SKM-1 (cell line): ENCODE measurements at regions not wholly inside any gene's neighbourhood (a gene's known extent, or its start where the extent isn't known, plus 50 kb on each side); places are given as distances from the start of the nearest gene placed in this dataset.

Experiments used
- DNase-seq: peaks from one replicate; lab custom pipeline; 2025; ENCODE audit not compliant: unreplicated experiment; lab: John Stamatoyannopoulos, UW

DNA sequence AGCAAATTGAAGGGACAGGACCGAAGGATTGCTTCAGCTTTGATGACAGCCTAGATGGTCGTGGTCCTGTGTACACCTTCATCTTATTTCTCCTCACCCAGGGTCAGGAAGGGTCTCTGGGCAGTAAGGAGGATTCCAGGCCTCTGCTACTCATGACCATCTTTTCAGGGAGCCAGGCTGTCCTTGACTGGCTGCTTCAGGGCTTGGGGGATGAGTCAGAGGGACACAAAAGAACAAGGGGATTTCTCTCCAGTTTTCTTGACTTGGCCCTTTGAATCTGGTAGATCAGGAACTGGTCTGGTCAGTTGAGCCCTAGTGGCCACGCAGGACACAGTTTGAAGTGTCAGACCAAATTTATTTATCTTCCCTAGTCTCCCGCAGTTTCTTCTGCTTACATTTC is 402.1 kb upstream of the CHD6 start:
- DNase-seq, result no peak

DNA sequence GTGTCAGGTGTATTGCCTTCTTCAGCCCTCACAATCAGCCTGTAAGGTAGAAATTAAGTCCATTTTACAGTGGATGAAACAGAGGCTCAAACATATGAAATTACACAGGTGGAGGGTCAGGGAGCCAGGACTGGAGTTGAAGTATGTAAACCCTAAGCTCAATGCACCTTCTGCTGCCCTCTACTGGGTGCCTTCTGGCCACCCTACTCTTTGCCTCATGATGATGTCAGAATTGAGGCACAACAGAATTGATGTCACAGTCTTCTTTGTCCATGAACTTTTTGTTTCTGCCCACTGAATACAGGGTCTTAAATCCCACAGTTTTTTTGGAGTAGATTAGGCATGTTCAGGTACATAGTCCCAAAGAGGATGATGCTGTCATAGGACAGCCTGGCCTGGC is 400.8 kb upstream of the CHD6 start:
- no peak for DNase-seq

DNA sequence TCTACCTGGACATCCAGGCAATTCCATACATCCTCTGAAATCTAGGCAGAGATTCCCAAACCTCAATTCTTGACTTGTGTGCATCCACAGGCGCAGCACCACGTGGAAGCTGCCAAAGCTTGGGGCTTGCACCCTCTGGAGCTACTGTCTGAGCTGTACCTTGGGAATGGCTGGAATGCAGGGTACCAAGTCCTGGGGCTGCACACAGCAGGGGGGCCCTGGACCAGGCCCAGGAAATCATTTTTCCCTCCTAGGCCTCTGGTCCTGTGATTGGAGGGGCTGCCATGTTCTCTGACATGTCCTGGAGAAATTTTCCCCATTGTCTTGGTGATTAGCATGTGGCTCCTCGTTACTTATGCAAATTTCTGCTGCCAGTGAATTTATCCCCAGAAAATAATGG is 391.9 kb upstream of the CHD6 start:
- DNase-seq, result no peak

DNA sequence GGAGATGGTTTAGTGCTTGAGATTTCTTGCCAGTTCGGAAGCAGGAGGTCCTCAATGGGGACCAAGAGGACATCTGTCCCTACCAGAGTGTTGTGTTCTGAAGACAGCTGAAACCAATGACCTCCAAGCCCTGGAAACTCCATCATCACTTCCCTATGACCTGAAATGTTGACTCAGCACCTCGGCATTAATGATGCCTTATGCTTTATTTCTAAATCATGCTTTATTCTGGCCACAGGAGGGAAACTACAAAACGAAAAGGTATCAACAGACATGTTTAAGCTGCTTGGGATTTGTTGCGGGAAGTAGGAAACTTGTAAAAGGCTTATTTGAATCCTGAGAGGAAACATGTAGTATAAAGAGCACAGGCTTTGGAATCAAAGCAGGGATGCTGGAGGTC is 389.1 kb upstream of the CHD6 start:
- DNase-seq, result no peak

DNA sequence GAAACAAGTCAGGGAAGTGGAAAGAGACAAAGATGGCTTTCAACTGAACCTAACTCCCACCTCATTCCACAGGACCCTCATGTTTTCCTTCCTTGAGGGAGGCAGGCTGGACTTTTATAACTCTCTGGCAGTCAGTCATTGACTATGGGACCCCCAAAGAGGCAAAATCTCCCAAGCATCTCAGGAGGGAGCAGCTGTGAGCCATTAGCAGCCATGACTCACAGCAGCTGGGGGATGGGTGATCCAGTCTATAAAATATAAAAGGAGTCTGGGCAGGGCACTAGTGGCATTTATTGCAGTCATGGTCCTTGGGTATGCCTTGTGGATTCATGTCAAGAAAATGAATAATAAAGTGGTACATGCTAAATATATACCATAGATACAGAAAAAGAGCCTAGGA is 387.0 kb upstream of the CHD6 start:
- no peak for DNase-seq

DNA sequence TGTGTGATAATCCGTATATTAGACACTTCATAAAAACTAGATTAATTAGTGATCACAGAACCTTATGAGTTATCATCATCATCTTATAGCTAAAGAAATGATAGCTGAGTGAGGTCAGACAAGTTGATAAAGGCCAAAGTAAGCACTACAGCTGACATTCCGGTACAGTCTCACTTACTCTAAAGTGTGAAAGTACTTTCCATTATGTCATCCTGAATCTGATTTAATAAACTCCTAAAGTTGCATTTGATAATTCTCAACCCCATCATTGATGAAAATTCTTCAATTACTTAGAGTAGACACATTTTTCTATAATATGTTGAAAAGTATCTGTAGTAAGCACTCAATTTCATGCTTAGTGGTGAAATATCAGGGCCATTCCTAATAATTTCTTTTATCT is 385.2 kb upstream of the CHD6 start:
- no peak for DNase-seq

DNA sequence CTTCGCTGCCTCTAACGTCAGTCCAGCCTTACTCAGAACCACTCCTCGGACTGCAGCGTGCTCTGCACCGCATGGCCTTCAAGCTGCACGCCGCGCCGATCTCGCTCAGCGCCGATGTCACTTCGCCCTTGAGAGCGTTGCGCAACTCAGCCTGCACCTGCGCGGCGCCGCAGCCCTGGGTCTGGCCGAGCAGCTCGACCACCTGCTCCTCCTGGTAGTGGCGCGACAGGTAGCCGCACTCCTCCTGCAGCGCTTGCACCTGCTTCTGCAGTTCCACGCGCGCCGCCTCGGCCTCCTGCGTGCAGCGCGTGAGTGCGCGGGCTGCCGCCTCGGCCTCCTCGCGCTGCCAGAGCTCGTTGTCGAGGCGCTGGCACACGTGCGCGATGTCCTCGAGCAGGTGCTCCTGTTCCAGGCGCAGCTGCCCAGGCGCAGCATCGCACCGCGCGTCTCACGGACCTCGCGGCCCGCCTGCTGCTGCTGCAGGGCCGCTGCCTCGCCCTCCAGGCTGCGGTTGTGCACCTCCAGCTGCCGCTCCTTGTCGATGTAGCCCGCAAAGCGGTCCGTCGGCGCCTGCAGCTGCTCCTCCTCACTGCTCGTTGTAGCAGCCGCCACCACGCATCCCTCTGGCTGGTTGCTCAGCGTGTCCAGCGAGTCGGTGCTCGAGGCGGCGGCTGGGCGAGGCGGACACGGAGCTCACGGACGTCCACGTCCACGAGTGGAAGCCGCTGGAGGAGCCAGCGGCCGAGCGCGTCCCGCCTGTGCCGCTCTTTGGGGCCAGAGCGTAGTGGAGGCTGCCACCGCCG is 380.6 kb upstream of the CHD6 start:
- DNase-seq, result no peak

DNA sequence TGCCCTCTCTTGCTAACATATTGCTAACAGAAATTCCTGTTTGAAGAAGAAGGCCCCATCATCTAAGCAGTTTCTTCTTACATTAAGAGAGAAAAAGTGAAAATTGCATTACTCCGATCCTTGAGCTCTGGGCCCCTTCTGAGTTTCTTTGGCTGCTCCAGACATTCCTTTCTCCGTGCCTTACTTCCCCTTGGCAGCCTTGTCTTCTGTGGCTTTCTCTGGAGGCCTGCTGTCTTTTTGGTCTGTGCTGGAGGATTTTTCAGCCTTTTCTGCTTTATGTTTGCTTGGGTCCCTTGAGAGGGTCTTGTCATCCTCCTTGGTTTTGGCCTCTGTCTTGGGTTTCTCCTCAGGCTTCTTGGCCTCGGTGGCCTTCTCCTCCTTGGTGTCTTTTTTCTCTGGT is 378.8 kb upstream of the CHD6 start:
- no peak for DNase-seq

DNA sequence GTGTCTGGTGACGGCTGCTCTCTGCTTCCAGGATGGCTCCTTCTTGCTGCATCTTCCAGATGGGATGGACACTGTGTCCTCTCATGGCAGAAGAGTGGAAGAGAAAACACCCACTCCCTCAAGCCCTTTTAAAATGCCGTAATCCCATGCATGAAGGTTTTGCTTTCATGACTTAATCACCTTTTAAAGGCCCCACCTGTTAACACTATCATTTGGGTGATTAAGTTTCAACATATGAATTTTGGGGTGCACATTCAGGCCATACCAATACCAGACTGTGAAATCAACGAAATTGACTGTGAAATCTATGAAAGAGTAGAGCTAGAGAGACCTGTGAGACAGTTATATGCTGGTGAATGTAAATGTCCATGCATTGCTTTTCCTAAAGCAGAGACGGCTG is 374.3 kb upstream of the CHD6 start:
- DNase-seq, result no peak

DNA sequence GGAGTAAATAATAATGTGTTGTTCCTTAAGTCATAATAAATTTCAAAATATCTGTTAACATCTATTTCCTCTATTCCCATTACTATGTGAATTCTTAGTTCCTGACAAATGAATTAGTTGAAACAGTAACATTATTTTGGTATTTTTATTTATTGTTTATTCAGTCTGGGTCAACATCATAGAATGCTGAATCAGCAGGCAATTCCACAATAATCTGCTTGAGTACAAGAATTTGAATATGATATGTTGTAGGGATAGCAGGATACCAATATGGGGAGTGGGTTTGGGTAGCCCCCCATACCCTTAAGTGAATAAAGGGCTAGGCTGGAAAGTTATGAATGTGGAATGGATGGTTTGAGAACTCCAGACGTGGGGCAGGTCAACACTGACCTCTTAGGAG is 373.2 kb upstream of the CHD6 start:
- no peak for DNase-seq

DNA sequence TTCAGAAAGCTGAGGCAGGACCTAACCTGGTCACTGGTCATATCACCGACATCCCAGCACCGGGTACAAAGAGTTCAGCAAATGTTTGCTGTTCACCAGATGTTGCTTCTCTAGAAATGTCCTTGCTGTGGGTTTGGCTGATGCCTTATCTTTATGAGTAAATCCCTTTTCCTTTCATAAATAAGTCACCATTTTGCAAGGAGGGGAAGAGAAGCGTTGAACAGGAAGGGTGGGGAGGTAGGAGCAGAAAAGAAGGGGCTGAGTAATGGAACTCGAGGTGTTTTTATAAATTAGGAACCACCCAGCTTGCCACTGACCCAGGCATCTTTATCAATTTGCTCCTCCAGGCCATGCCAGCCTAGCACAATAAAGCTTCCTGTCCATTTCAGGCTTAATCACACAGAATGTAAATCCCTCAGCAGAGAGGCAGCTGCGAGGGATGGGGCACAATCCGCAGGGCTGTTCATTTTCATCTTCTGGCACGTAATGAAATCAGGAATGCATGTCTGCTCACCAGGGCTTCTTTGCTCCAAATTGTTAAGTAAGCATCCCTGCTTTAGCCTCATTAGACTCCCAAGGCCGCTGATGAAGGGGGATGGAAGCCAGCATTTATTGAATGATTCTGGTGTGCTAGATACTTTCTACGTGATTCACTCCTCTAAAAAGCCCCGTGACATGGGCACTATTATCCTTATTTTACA is 371.9 kb upstream of the CHD6 start:
- DNase-seq, result no peak

DNA sequence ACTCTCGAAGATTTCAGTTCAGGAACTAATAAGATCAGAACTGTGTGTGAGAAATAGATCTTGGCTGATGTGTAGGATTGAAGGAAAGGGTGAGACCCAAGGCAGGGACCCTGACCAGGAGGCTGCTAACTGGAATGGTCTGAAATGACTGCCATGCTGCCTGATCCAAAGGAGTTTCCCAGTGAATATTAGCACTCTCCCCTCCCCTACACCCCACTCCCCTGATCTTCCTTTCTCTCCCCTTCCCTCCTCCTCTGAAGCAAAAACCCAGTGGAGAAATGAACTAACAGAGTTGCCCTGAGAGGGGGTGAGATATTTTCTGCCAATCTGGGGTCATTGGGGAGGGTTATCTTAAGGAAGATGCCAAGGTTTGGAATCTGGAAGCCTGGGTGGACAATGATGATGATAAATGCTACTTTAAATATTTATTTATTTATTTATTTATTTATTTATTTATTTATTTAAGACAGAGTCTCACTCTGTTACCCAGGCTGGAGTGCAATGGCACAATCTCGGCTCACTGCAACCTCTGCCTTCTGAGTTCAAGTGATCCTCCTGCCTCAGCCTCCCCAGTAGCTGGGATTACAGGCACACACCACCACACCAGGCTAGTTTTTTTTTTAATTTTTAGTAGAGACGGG is 371.0 kb upstream of the CHD6 start:
- no peak for DNase-seq

DNA sequence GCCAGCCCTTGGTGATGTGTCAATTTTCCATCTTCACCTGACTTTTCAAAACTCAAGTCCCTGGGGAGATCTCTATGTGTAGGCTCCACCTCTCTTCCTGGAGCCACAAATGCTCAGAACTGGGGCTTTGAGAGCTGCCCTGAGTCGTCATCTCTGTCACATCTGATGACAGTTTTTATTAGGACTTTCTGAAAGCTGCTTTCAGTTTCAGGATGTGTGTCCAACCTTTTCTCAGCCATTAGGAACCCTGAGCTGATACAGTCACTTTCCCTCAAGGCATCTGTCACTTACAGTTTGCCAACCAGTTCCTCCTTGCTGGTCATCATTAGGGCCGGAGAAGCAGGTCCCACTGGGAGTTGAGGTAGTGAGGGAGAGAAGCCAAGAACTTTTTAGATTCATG is 365.9 kb upstream of the CHD6 start:
- no peak for DNase-seq

DNA sequence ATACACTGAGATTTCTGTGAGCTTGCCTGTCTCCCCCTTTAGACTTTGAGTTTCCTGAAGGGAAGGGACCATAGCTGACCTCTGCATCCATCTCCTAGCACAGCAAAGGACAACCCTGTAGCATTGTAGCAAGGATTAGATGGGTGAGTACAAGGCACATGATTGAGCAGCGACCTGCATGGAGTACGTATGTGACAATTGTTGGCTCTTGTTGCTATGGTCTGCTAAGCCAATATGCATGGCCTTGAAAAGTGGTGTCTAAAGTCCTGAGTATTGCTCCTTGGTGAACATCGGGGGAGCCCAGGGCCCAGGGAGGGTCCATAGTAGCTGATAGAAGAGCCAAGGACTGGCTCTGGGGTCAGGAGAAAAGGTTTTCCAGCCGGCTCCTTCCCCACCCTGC is 365.0 kb upstream of the CHD6 start:
- no peak for DNase-seq

DNA sequence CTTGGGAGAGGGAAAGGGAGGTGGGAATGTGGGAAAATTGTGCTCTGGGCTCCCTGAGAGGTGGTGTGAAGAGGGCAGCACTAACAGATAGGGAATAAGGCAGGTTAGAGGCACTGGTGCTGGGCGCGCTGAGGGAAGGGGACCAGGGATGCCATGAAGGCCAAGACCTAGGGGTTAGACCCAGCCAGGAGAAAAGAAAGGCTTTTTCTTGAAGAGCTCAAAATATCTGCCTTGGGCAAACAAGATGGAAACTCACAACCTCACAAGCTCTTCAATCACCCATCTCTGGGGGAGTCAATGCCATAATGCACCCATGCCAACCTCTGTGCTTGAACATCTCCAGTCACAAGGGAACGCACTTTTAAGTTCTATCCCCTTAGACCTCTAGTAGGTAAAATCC is 363.6 kb upstream of the CHD6 start:
- no peak for DNase-seq

DNA sequence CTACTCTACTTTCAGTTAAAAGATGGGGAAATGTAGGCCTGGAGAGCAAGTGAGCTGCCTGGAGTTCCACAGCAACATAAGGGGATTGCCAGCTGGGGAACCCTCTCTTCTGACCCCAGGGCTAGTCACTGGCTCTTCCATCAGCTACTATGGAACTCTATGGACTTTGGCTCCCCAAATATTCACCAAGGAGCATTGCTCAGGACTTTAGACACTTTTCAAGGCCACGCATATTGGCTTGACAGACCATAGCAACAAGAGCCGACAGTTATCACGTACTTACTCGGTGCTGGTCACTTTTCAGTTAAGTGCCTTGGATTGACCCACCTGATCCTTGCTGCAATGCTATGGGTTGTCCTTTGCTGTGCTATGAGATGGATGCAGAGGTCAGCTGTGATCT is 360.7 kb upstream of the CHD6 start:
- DNase-seq, result no peak

DNA sequence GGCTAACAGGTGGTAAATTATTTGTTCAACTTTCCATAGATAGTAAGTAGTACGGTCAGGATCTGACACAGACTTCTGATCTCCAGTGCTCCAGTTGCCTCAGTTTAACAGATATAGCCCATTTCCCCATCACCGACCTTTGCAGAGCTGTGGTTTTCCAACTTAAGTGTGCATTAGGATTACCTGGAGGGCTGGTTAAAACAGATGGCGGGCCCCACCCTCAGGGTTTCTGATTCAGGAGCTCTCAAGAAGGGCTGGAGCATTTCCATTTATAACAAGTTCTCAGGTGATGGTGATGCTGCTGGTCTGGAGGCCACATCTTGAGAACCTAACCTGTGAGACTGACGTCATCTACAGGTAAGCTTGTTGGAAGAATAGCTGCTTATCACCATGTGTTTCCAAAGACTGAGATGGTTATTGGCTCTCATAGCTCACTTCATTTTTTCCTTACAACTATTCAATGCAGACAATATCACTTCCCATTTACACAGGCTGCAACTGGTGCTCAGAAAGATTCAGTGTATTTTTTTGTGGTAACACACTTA is 360.1 kb upstream of the CHD6 start:
- no peak for DNase-seq

DNA sequence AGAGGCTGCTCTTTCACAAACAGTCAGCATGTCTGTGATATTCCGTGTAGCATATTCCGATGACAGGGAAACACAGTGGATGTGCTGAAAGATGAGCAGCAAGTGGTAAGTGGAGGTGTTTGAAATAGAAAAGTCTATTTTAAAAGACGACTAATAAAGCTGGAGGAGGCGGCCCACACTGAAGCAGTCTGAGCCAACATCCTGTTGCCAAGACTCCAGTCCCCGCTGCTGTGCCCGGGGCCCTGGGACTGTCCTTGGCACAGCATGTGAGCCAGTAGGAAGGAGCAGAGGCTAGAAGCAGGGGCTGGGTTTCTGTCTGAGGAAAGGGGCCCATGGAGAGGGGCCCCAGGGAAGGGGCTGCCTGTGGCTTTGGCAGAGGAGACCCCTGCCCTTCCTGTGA is 351.5 kb upstream of the CHD6 start:
- DNase-seq, result no peak

DNA sequence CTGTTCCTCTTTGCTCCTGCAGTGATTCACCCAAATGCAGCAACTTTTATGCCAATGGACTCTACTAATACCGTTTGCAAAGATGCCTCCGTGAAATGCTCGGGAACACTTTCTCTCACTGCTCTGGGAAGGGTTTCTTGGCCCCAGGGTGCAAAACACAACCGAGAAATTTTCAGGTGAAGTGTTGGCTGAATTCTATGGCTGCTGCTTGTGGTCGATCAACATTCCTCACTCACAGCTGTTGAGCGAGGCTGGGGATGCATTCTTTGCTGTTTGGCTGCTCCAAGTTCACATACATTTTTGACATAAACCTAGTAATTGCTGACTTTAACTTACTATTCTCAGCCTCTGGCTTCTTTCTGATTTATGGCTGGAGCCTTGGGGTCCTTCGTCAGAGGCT is 342.0 kb upstream of the CHD6 start:
- no peak for DNase-seq

DNA sequence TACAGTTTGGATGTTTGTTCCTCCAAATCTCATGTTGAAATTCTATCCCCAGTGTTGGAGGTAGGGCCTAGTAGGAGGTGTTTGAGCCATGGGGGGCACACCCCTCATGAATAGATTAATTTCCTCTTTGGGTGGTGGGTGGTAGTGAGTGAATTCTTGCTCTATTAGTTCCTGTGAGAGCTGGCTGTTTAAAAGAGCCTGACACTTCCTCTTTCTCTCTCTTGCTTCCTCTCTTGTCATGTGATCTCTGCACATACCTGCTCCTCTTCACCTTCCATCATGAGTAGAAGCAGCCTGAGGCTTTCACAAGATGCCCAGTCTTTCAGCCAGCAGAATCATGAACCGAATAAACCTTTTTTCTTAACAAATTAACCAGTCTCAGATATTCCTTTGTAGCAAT is 340.2 kb upstream of the CHD6 start:
- DNase-seq, result no peak

DNA sequence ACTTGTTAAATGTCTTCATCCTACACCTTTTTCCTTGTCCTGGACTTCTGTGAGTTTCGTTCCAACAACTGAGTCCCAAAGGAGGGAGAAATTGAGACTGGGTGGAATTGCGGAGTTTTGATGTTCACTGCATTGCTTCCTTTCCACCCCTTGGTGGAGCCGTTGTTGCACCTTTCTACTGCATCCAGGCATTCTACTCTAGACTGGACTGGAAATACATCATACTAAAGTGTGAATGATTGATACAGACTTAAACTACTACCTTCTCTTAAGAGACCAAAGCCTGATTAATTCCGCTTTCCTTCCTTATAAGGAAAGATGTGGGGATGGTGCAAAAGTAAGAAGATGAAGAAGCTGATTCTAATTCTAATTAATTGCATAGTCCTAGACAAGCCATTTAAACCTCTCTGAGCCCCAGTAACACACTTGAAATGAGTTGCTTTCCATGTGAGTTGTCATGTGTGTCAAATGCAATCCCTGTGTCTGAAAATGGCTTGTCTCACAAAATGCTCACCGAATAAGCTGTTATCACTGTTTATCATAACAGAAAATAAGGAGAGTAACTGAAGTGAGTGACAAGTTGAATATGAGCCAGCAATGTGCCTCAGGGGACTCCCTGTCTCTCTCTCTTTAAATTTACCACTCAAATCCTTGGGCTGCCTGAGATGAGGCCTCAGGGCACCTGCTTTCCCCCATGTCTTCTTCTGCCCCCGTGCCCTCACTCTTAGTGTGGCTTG is 338.3 kb upstream of the CHD6 start:
- no peak for DNase-seq
